NCI-H2196 (cell line): ENCODE measurements at regions not wholly inside any gene's neighbourhood (a gene's known extent, or its start where the extent isn't known, plus 50 kb on each side); places are given as distances from the start of the nearest gene placed in this dataset.

Experiments
- DNase-seq: peaks from one replicate; lab custom pipeline; 2025; ENCODE audit not compliant: unreplicated experiment; lab: John Stamatoyannopoulos, UW

DNA sequence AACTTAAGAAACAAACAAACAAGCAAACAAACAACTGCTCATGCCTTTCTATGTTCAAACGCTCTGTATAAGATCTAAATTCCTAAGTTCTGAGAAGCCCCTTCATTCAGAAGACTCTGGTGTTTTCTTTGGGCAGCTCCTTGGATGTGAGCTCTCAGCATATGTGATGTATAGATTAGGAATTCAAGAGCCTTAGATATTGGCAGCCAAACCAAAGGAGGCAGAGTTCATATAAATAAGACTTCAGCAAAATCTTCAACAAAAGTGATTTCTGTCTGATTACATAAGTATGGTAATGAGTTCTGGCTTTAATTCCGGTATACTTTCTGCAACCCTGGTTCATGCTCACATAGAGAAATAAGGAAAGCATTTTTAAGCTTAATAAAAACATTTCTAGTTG lies 145.6 kb downstream of the DYRK2 start:
- DNase-seq, result no peak

DNA sequence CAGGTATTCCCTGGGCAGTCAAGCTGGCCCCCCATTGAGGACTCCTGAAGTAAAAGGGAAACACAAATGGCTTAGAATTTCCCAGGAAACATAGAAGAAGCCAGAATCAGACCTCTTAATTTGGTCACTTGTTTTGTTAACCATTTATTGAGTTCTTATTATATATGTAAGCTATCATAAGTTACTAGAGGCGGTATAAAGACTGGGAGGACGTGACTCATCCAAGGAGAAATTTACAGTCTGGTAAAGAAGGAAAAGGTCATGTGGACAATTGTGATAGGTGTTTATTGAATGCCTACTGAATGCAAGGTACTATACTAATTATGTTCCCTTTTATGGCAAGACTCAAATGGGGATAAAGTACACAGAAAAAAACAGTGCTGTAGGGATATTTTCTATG lies 146.7 kb downstream of the DYRK2 start:
- DNase-seq, result no peak

DNA sequence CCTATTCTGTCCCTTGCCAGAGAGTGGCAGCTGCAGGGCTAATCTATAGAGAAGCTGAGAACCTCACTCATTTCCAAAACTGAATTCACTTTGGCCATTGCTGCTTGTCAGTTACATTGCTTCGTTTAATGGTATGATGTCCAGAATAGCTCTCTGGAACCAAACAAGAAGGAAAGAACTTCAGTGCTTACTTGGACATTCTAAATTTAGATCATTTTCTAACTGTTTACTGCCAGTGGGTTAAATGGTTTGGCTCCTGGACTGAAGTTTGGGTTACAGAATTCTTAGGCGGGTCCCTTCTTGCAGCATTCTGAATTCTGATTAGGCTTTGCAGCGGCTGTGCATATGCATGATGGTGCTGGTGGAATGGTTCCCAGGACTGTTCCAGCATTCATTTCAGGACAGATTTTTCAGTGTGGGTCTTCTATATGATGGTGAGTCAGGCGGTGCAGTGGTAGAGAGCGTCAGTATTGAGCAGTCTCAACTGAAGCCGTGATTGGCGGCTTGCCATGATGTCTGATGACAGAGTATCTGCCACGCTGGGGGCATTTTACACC lies 148.7 kb downstream of the DYRK2 start:
- no peak for DNase-seq

DNA sequence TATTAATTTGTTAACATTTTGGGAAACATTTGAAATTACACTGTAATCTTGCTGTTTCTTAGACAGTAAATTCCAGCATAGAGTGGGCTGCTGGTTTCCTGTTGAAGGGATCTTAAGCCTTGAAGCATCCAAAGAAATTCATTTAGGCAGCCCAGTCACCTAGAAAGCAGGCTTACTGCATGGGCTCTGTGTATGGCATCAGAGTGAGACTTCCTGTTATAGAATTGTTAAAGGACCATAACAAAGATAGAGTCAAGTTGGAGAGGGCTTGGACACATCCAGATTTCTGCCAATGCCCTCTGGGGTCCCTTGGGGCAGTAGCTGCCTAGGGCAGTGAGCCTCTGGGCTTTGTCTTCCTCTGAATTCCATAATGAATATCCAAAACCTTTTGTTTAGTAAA lies 149.2 kb downstream of the DYRK2 start:
- no peak for DNase-seq

DNA sequence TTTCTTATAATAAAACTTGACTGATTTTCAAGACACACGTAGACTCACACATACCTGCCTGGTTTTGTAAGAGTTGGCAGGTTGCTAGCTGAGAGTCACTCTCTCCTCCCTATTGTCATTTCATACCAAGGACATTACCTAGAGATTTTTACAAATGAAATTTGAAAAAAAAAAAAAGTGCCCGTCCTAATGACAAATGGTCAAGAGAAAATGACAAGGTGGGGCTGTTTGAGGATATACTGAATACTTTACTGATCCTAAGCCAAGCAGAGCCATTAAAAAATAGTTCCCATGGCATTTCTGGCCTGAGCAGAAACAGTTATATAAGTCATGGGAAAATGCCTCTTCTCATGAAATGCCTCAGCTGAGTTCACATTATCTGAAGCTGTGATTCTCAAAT lies 150.2 kb downstream of the DYRK2 start:
- no peak for DNase-seq

DNA sequence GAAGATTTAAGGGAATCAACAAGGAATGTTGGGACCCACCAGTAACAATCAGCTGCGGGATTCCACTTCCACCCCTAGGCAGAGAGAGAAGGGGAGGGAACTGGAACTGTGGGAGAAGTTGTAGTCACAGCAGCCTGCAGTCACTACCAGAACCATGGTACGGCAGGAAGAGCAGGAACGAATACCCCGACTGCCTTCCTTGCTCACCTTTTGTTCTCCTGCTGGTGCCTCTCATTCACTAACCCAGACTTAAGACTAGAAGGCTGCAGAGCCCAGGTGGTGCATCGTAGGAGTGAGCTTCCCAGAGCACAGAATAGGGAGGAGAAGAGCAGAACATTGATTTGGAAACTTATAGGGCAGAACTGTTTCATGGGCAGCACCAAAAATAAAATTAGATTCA lies 154.2 kb downstream of the DYRK2 start:
- DNase-seq, result no peak

DNA sequence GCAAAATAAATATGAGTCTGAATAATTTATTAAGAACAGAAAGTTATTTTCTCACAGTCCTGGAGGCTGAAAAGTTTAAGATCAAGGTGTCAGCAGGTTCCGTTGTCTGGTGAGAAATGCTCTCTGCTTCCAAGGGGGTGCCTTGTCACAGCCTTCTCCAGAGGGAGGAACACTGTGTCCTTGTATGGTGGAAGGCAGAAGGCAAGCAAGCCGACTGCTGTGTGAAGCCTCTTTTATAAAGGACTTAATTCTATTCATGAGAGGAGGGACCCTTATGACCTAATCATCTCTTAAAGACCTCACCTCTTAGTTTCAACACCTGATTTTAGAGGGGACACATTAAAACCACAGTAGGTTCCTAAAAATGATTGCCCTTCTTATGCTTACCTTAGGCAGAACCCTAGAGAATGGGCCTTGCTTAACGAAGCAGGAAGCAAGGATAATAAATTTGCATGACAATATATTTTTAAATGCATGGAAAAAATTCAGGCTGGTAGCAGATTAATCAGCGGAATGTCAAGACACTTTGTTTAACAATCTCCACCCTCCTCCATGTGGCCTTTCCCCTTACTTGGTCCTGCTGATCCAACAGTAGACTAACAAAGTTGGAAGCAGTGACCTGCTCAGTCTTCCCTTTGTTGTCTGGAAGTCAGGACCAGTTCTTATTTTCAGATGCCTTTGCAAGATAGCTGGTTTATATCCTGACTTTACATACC lies 154.9 kb downstream of the DYRK2 start:
- no peak for DNase-seq

DNA sequence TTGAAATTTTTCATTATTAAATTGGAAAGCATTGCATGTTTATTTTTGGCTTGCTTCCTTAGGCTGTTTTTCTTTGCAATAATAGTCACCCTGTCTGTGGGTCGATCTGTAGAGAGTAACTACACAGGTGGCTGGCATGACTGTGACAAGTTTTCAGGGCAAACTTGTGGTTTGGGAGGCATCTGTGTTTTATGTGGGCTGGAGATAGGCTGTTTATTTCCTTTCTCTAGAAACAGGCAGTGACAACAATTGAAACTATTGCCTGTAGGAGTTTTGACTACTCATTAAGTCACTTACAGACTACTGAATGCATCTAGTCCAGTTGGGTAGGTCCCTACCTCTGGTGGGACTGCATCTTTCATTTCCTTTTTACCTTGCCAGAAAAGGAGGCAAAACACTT lies 155.6 kb downstream of the DYRK2 start:
- DNase-seq, result no peak

DNA sequence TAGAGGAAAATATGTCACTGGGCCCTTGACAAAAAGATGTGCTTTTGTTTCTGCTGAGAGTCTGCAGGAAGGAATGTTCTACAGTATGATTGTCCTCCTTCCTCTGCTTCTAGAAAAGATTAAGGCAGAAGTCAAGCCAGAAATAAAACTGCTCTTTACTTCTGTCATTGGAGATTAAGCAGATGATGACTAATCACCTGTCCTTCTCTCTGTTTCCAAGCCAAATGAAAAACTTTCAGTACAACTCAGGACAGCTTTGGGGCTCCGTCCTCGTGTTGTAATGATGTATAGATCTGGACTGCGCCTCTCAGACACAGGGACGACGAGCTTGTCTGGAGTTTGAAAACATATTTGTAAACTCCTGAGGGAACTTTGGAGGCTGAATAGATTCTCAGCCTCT lies 159.3 kb downstream of the DYRK2 start:
- no peak for DNase-seq

DNA sequence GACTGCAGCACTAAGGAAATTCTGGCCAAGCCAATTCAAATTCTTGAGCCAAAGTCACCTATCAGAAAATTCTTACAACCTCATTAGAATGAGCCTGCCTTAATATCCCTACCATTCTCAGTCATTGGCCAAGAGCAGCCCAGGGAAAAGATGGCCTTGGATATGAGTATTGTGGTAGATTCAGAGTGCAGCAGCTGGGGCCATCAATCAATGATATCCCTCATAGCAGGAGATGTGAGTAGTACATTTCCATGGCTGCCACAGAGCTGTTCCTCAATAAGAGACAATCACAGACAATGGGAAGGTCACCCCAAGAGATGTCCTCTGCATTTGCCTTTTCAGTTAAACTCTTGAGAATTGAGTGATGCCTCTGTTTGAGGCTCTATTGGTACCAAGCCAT lies 161.6 kb downstream of the DYRK2 start:
- DNase-seq, result no peak

DNA sequence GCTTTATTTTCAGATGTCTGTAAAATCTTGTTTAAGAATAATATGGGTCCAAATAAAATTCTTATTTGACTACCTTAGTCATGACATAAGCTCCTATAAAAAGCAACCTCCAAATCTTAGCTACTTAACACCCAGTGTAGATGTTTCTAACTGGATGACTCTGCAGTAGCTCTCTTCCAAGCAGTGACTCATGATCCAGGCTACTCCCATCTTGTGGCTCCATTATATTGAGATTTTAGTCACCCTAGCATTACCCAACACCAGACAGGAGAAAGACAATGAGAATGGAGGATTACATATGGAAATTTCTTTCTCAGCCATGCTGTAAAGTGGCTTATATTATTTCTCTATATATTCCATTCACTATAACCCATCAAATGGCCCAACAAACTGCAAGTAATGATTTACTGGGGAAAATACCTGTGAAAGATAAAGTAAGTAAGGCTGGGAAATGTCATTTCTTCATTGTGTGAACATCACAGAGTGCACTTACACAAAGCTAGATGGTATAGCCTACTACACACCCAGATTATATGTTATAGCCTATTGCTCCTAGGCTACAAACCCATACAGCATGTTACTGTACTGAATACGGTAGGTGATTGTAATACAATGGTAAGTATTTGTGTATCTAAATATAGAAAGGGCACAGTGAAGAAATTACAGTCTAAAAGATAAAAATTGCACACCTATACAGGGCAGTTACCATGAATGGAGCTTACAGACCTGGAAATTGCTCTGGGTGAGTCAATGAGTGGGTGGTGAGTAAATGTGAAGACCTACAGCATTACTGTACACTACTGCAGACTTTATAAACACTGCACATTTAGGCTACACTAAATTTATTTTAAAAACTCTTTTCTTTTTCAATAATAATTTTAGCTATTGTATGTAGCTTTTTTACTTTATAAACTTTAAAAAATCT lies 163.2 kb downstream of the DYRK2 start:
- no peak for DNase-seq

DNA sequence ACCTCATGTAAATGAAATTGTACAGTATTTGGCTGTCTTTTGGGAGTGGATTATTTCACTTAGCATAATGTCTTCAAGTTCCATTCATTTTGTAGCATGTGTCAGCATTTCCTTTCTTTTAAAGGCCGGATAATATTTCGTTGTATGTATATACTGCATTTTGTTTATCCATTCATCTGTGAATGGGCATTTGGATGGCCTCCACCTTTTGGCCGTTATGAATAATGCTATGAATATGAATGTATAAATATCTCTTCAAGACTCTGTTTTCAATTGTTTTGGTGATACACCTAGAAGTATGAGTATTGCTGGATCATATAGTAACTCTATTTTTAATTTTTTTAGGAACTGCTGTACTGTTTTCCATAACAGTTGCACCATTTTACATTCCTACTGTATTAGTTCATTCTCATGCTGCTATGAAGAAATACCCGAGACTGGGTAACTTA lies 164.9 kb downstream of the DYRK2 start:
- no peak for DNase-seq

DNA sequence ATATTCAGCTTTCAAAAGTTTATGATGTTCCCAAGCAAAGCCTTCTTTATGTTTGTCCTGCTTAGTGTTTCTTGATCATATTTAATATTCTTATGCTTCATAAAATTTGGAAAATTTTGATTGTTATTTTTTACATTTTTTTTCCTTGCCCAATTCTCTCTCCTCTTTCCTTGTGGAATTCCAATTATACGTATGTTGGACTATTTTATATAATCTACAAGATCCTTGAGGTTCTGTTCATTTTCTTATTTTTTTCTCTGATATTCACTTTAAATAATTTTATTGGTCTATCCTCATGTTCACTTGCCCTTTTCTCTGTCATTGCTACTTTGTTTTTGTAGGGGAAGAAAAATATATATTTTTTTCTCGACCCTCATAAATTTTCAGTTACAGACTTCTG lies 167.7 kb downstream of the DYRK2 start:
- DNase-seq, result no peak

DNA sequence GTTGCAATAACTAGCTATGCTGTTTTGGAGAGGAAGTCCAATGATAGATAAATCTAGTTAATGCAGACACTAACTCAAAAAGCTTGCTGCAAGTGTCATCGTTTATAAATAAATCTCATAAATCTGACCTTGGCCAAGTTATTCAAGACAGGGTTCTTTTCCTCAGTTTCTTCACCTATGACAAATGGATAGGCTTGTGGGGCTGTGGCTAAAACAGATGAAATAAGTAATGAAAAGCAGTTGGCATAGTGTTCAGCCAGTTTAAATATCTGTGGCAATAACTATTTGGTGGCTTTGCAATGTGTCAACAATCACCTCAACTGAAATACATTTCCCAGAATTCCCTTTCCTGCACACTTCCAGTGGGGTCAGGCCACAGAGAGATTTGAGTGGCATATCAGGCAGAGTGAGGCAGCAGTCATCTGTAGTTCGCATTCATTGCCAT lies 169.9 kb downstream of the DYRK2 start:
- DNase-seq, result no peak

DNA sequence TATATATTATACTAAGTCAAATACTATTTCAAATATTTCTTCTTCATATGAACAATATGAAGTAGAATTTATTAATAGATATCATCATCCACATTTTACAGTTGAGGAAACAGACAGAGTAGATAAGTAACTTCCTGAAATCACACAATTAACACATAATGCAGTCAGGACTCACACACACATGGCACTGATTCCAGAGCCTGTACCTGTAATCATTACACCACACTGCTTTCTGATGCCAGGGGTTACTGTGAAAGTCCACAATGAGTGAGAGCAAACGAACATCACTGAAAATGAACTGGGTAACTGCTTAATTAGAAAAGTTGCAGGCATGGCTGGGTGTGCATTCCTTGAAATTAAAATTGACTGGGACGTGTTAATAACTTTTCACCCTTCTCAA lies 169.3 kb upstream of the IFNG-AS1 start:
- DNase-seq, result no peak

DNA sequence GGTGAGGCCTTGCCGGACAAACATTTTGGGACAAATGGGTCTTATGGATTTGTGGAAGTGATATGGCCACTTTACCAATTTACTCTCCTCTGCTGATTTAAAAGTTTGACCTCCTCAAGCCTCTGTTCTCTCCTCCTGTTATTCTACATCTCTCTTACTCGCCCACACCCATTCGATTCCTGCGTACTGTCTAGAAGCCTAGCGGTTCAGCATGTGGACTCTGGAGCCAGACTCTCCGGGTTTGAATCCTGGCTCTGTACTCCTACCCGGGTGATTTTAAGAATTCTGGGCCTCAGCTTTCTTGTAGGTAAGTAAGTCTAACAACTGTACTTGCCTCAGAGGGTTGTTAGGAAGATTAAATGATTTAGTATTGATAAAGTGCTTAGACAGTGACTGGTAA lies 168.6 kb upstream of the IFNG-AS1 start:
- no peak for DNase-seq

DNA sequence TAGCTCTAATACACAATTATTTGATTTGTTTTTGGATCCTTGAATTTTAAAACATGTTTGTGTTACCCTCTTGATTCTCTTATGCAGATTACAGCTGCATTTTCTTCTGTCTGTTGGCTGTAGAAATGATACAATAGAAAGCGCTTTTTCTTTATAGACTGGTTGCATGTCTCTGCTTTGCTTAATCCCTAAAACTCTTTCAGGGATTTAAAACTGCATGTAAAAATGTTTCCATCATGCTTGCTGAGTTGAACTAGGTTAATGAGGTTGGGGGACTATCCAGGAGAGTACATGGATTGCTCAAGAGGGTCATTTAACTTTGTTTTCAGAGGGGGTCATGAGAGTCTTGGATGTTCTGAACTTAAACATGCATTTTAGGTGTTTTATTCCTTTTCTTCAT lies 166.4 kb upstream of the IFNG-AS1 start:
- DNase-seq, result no peak

DNA sequence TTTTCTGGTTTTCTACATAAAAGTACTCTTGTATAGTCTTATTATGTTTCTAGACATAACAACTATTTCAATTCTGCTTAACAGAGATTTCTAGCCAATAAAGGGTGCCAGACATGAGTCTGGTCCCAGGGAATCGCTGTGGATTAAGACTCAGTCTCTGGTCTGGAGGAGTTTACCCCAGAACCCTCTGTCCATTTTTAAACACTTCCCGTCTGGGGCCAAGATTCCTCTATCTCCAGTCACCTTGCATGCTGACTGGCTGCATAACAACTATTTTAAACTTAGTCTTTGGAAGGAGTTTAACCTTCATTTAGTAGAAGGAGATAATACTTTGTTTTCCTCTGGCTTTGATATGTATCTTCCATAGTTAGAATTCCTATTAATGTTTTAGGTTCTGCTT lies 163.1 kb upstream of the IFNG-AS1 start:
- DNase-seq, result no peak

DNA sequence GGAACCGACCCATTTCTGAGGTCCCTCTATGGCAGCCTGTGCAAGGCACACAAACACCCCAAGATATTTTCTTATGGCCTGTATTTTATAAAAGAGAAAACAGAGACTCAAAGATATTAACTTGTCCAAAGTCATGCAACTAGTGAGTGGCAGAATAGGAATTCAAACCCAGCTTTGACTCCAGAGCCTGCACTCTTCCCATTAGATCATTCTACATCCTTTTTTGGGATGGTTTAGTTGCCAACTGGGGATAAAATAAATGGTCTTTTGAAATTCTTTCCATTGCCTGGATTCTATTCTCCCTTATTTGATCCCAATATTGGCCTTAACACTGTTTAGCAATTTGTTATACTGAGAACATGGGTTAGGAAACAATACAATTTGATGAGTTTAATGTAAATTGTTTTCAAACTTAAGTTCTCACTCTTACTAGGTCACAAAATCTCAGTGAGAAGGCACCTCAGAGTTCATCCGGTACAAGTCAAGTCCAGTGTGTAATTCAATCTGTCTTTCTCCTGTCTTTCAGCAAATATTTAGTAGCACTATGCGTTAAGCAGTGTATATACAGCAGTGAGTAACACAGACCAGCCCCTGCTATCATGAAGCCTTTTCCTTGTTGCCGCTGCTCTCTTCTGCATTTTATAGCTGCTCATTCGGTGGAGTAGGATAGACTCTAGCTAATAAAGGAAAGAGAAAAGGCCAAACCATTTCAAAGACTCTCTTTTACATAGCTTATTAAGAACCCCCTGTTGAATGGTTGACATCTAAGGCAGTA lies 162.1 kb upstream of the IFNG-AS1 start:
- no peak for DNase-seq

DNA sequence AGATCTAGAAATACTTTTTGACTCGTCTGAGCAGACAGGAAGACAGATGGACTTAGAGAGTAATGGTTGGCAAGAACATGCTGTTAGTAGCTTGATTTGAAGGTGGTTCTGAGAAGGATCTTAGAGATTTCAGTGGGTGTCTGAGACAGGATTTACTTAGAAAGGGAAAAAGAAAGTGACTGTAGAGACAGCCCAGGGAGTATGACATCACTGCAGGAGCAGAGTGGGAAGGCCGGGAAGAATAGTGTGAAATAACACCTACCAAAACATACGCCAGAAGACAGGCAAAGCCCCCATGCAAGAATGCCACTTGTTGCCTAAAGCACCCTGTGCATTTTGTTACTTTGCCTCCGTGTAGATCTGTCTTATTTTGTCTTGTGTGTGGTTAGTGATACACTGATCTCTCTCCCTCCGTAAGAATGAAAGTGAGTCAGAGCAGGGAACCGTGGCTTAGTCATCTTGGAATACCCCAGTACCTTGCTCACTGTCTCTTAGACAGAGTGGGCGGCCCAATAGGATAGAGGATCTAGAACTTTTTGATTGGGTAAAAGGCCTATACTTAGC lies 161.3 kb upstream of the IFNG-AS1 start:
- DNase-seq, result no peak

DNA sequence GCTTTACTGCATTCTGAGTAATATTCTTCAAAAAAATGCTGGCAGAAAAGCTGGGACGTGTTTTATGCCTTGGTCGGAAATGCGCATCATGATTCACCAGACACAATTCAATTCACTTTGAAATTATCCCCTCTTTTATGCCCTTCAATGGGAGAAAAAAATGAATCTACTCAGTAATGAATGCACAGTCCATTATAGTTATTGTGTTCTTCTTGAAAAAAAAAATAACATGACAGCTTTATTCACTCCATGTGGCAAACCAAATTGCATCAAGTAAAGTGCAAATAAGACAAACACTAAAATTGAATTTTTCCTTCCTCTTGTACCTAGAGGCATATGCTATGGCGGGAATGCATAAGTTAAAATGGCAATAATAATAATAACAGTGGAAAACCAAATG lies 159.4 kb upstream of the IFNG-AS1 start:
- no peak for DNase-seq
